GM11168 (cell line): ENCODE measurements at regions not wholly inside any gene's neighbourhood (a gene's known extent, or its start where the extent isn't known, plus 50 kb on each side); places are given as distances from the start of the nearest gene placed in this dataset.
"Not testable (repeated sequence)": the region's sequence is repeated elsewhere in the genome, so short reads cannot be mapped to it uniquely, and the experiment has no call there.

ENCODE experiments used
- in situ Hi-C: fragments of 300-500 bp; cut with MboI; formaldehyde crosslinking; loops from one replicate; pipeline ENCODE4 v1.12.0; 2022; ENCODE audit warnings: low sequenced_read_pairs; ENCODE audit not compliant: unreplicated experiment

DNA sequence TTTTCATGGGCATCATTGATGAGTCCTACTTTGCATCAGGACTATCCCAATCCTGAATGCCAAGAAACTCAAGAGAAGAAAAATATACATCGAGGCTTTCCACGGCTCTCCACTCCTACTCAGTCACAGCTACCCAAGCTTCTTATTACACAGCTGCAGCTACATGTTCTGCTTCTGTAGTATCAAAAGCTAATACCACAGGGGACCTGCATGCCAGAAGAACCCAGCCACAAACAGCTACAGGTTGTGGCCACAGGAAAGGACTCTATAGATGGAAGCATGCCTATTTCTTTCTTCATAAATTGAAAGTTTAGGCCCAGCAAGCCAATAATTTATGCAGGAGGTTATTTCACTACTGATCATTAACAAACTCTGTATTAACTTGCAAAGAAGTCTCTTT lies 209.7 kb upstream of the EGLN3 start:
- in situ Hi-C loops, result no loop called here

DNA sequence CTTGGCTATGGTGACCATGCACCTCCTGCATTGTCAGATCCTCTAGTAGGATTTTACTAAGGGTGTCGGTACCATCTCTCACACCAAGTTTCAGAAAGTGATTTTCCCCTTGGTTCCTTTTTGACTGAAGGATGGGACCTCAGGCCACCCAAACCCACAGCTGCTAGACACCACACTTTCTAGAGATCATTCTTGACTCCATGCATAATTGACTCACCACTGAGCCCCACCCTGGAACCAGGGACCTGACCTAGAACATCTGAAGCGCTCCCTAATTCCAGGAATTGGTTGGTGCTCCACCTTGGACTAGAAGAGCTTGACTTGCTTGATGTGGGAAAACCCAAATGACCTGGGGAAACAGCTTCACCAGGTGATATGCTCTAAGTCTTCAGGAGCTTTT lies 206.8 kb upstream of the EGLN3 start:
- in situ Hi-C loops, result no loop called here

DNA sequence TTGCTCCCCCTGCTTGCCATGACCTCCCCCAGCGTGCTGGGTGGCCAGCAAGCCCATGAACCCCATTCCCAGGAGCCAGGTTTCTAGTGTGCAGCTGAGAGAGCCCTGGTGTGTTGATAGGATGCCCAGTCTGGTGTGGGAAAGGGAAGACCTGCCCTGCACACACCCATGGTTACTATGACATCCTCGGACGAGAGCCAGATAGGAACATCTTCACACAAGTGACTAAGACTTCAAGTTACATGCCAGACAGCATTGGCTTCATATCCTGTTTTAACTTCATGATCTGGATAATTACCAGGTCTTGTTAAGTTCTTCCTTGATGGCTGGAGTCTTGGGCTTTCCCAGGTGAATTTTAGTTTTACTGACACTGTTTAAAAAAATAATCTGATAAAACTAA lies 196.6 kb upstream of the EGLN3 start:
- in situ Hi-C loops, result no loop called here

DNA sequence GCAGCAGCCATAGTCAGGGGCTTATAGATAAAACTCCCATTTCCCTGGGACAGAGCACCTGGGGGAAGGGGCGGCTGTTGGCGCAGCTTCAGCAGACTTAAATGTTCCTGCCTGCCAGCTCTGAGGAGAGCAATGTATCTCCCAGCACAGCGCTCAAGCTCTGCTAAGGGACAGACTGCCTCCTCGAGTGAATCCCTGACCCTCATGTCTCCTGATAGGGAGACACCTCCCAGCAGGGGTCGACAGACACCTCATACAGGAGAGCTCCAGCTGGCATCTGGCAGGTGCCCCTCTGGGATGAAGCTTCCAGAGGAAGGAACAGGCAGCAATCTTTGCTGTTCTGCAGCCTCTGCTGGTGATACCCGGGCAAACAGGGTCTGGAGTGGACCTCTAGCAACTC lies 189.3 kb upstream of the EGLN3 start:
- in situ Hi-C loops, result not testable (repeated sequence)

DNA sequence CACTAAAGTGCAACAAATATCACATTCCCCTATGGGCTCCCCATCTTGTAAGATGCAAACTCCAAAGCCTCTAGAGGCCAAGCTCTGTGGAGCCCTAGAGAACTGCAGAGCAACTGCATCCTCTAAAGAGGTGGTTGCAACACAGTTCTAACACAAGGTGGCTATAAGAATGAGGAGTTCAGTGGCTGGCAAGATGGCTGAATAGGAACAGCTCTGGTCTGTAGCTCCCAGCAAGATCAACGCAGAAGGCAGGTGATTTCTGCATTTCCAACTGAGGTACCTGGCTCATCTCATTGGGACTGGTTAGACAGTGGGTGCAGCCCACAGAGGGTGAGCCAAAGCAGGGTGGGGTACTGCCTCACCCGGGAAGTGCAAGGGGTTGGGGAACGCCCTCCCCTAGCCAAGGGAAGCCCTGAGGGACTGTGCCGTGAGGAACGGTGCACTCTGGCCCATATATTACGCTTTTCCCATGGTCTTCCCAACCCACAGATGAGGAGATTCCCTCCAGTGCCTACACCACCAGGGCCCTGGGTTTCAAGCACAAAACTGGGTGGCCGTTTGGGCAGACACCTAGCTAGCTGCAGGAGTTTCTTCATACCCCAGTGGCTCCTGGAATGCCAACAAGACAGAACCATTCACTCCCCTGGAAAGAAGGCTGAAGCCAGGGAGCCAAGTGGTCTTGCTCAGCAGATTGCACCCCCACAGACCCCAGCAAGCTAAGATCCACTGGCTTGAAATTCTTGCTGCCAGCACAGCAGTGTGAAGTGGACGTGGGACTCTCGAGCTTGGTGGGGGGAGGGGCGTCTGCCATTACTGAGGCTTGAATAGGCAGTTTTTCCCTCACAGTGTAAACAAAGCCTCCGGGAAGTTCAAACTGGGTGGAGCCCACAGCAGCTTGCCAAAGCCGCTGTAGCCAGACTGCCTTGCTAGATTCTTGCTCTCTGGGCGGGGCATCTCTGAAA lies 188.6 kb upstream of the EGLN3 start:
- in situ Hi-C loops, result not testable (repeated sequence)

DNA sequence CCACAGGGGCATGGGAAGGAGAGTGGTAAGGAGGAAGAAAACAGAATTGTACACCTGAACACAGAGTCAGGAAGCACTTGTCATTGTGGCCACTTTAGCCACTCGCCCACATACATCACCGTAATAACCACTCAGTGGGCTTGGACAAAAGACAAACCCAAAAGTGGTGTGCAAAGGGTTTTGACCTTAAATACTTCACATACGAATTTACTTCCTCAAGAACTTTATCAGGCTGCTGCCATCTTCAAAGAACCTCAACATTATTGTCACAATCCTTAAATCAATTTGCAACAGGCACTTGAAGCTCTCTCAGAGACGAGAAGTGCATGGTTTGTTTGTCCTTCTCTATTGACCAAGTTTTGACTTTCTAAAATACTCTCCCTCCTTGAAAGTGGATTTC lies 187.3 kb upstream of the EGLN3 start:
- in situ Hi-C loops, result no loop called here

DNA sequence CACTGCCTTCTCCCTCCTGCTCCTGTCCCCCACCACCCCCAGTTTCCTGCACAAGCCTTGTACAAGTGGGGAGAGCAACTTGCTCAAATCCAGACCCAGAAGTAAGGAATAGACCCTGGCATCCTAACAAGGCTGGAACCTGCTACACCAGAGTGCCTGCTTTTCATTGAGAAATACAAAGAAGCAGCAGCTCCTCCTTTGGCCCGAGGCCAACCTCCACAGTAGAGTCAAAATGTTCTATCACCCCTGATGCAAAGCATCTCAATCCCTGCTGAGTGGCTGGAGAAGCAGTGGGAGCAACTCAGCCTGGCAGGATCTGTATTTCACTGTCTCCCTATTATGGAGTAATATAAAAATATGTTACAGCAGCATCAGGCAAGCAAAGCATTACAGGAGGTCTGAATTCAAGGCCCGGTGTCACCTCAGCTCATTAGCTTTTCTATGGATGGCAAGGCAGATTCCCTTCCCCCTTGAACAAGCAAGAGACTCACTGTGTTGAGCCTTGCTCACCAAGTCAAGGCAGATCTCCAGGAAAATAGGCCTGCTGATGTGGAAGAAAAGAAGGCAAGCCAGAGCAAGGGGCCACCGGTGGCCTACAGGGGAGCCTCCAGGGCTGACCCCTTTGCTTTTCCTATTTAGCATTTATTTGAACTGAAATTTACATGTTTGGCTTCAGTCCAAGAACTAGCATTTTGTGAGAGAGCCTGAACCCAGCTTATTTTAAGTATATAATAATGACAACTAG lies 186.3 kb upstream of the EGLN3 start:
- in situ Hi-C loops, result no loop called here

DNA sequence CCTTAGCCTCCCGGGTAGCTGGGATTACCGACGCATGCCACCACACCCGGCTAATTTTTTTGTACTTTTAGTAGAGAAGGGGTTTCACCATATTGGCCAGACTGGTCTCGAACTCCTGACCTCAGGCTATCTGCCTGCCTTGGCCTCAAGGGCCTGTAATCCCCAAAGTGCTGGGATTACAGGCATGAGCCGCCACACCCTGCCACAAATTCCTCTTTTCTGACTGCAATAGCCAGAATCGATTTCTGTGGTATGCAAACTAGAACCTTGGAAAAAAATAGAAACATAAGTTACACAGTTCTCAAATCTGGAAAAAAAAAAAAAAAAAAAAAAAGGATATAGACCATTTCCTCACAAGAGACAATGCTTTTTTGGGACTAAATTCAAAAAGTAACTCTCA lies 184.6 kb upstream of the EGLN3 start:
- in situ Hi-C loops, result no loop called here

DNA sequence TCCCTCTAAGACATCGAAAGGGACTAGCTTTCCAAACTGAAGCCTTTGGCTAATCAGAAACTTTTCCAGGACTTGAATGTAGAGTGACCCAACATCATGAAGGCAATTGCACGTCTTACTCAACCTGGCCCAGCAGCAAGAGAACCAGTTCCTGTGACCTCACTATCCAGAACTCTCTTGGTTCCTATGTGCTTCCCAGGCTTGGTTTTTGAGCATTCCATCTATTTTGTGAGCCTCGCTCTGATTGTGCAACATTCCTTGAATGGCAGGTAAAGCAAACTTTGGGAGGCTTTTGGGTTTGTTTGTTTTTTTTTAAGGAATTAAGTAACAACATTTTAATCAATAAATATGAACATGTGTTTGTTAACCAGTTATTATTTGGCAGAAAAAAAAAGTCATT lies 183.6 kb upstream of the EGLN3 start:
- in situ Hi-C loops, result no loop called here

DNA sequence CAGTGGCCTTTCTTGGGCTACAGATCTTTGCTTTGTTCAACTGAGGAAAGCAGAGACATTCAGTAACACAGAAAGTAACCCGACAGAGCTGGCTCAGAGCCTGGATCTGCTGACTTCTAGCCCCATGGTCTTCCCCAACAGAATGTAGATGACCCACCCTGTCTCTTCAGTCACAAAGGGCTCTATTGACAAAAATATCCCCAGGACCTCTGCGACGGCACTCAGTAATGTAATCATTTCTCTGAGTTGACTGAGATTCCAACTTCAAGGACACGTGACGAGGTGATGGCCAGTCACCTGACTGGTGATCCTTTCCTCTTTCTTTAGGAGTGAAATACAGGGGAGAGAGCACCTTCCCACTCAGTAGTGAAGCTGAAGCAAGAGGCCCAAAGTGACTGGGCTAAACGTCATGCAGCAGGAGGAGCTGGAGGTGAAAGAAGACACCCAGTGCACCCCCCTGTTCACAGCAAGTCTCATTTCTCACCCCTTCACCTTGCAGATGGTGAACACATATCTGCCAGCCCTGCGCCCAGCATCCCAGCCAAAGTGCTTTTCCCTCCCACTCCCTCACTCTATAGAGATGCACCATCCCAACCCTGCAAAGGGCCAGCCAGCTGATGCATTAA lies 179.2 kb upstream of the EGLN3 start:
- in situ Hi-C loops, result no loop called here

DNA sequence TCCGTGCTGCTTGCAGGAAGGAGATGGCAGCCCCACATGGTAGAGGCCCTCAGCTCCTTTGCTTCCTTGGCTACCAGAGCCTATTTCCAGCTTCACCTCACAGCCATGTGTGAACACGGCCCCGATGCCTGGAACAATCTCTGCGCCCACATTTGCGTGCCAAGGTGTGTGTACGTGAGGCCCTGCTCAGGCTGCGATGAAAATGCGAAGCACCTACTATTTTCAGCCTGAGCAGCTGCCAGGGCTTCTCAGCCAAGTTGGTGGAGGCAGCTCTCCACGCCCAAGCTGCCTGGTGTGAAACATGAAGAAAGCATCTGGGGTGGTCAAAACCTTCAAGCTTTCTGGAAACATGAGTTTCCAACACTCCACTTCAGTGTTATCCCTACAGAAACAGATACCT lies 177.8 kb upstream of the EGLN3 start:
- in situ Hi-C loops, result no loop called here

DNA sequence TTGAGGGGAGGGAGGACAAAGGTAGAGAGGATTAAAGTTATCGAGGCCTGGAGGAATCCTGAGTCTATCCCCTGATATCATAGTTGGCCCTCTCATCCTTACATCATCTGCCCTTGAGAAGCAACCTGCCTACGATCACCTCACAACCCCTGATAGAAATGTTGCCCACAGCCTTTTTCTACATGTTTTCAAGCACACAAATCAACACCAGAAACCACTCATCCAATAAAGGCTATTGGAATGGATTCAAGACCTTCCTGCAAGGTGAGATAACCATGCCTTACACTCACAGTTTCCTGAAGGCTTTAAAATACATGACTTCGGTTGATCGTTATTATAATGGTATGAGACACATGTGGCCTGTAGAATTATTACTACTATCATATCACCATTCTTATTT lies 175.7 kb upstream of the EGLN3 start:
- in situ Hi-C loops, result no loop called here

DNA sequence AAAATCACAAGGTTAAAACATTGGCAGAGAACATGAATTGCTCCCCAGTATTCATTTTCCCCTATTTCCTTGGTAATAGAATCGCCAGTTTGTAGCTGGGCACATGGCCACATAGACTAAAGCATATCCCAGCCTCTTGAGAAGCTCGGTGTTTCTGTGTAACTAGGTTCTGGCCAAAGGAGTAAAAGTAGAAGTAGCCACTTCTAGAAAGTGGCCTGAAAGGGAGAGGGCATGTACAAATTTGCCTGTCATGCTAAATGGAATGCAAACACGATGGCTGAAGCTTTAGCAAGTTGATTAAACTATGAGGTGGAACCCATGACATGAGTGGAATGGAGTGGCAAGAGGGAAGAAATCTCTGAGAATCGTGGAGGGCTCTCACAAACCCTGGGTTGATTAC lies 173.7 kb upstream of the EGLN3 start:
- in situ Hi-C loops, result no loop called here

DNA sequence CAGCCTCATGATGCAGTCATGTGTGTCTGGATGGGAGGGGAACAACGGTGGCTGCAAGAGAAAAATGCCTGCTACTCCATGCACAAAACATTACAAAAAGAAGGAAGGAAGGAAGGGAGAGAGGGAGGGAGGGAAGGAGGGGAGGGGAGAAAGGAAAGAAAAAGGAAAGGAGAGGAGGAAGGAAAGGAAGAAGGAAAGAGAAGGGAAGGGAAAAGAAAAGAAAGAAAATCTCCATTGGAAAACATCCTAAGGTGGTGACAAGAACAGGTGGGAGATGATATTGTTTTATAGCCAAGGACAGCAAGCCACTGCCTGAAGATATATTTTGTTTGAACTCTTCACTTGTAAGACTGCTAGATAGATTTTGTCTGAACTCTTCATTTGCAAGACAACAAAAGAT lies 171.8 kb upstream of the EGLN3 start:
- in situ Hi-C loops, result no loop called here

DNA sequence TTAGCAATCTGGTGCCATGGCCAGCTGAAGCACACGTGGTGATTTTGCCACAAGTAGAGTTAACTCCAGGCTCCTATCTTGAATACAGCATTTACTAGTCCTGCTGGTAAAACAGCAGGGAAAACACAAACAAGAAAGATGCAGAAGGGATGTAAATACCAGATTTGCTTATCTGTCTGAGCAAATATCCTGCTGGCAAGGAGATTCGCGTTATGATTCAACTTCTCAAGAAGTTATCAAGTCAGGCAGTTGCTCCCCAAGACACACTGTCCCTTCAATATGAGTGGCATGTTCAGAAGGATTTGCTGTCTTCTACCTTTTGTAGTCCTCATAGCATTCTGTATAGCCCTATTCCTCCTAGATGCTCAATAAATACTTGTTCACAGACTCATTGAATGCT lies 171.2 kb upstream of the EGLN3 start:
- in situ Hi-C loops, result no loop called here

DNA sequence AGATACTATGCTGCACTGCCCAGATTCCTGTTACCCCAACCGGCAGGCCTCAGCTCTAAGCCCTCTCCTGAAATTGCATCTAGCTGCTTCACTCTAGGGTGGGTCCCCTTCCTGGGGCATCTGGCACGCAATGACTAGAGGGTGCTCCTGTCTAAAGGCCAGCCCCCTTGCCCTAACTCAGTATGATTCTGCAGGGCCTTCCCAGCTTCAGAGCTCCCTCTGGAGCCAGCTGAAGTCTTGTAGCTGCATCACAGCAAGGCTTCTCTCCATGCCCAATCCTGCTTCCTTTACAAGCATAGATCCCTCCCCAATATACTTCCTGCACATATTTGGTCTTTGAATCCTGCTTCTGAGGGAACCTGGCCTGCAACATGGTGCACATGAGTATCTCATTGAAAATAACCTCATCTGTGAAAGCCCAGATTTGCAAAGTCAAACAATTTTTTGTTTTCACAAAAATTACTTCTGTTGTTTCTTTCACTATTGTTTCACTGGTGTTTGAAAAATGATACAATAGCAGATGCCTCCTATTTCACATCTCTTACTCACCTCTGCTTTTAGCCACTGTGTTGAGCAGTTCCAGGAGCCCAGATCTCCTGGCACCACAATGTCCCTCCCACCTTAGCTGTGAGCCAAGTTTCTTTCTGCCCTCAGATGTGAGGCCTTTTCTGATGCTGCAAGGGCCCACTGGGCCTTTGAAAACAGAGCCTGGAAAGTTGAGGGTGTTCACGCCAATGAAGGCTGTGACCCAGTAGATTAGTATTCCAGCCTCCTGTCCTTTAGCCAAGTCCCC lies 169.5 kb upstream of the EGLN3 start:
- in situ Hi-C loops, result no loop called here

DNA sequence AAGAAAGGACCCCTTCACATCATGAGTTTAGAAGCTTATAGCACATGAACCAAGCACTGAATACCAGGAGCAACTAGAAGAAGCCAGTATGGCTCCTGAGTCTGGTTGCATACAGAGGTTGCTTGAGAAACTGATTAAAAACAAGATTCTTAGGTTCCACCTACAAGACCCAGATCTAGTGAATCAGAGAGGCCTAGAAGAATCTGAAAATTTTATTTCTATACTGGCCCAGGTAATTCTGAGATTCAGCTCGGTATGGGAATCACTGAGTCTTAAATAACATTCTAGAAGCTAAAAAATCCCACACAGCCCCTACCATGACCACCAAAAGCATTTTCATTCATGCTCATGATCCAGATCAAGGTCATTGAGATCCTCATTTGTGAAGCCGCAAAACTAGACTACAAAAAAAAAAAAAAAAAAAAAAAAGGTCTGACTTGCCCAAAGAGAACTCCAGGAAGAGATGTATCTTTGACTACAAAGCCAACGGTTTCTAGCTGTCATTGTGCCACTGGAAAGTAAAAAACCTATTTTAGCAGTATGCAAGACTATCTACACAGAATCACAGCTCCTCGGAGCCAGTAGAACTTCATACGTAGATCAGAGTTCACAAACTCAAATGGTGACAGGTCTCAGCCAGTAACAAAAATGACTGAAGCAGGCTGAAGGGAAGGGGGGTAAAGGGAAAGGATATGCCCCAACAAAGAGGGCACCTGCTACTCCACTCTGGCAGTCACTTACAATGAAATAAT lies 168.4 kb upstream of the EGLN3 start:
- in situ Hi-C loops, result no loop called here

DNA sequence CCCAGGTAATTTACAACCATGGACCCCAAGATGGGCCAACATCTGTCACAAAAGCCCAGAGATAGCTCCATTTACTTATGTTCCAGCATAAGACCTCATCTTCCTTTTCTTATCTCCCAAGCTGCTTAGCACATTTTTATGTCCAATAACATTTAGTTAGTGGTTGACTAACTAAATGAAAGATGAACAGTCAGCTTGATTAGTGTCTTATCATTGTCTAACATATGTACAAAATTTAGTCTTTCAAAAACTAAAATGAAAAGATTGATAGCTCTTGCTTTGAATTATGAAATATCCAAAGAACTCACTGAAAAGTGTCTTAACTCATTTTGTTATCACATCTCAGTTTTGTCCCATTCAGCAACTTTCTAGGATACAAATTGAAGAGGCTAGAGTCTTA lies 163.1 kb upstream of the EGLN3 start:
- in situ Hi-C loops, result no loop called here

DNA sequence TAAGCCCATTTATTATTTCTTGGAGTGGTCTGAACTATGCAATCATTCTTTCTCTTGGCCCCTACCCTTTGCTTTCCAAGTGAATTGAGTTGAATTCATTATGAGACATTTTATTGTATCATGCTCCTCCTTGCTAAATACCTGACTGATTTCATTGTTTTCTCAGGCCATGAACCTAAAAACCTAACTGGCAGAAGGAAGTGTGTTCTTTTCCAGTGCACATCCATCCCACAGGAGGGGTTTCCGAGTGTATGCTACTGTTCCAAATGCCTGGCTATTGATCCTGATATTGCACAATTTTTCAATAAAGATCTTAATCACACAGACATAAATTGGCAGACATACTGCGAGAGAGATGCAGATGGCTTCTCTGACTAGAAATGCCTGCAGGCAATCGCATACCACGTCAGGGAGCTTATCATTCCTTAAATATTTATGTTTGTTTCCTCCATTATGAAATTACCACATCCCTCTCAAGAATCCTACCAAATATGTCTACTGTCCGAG lies 162.2 kb upstream of the EGLN3 start:
- in situ Hi-C loops, result no loop called here
